CD14-positive monocyte (primary cell): ENCODE measurements at regions not wholly inside any gene's neighbourhood (a gene's known extent, or its start where the extent isn't known, plus 50 kb on each side); places are given as distances from the start of the nearest gene placed in this dataset.

Experiments used
- DNase-seq, 3 donors: peaks; one replicate each; pipeline ENCODE4 v3.0.0-alpha.2; 2011 to 2022
- H2AFZ ChIP-seq: 2 replicates; pipeline ENCODE4 v1.6.0; 2012; ENCODE audit warnings: mild to moderate bottlenecking, low read depth, low read length, inconsistent platforms; ENCODE audit not compliant: insufficient read depth, poor library complexity, severe bottlenecking
- H3K27ac ChIP-seq, 2 donors: 1 replicate in 1 of 2; 2 replicates in 1 of 2; pipeline ENCODE4 v1.5.1; 2012 to 2013; ENCODE audit warnings: low read length in 2 of 2, control low read depth in 1 of 2, inconsistent platforms in 1 of 2, low read depth in 1 of 2, mild to moderate bottlenecking in 1 of 2
- H3K27me3 ChIP-seq, 2 donors: one replicate each; pipeline versions ENCODE4 v1.6.0 to v1.6.1; 2011 to 2013; ENCODE audit warnings: low read length in 2 of 2; ENCODE audit not compliant: control insufficient read depth in 2 of 2, insufficient read depth in 2 of 2
- H3K36me3 ChIP-seq, 2 donors: replicated peaks in 1 of 2; 1 replicate in 1 of 2; 2 replicates in 1 of 2; pipeline versions ENCODE4 v1.5.1 to v1.6.1; 2012 to 2013; ENCODE audit warnings: low read length in 2 of 2, control low read depth in 1 of 2, inconsistent platforms in 1 of 2, mild to moderate bottlenecking in 1 of 2; ENCODE audit not compliant: insufficient read depth in 2 of 2, control insufficient read depth in 1 of 2
- H3K4me1 ChIP-seq, 2 donors: 1 replicate in 1 of 2; 2 replicates in 1 of 2; pipeline versions ENCODE4 v1.5.1 to v1.6.1; 2012 to 2013; ENCODE audit warnings: low read length in 2 of 2, control low read depth in 1 of 2, inconsistent platforms in 1 of 2, mild to moderate bottlenecking in 1 of 2, moderate library complexity in 1 of 2; ENCODE audit not compliant: insufficient read depth in 2 of 2, control insufficient read depth in 1 of 2
- H3K4me2 ChIP-seq: replicated peaks from 2 replicates; pipeline ENCODE3; 2012; ENCODE audit warnings: low read length, moderate library complexity, mild to moderate bottlenecking; ENCODE audit not compliant: poor library complexity, severe bottlenecking; ENCODE audit errors: extremely low read depth
- H3K4me3 ChIP-seq, 3 experiments: fragments of 200-600 bp in 1 of 3; sonication (generic) in 1 of 3; replicated peaks in 1 of 3; 1 replicate in 2 of 3; 2 replicates in 1 of 3; pipeline ENCODE4 v1.5.1; 2011 to 2013; ENCODE audit warnings: low read length in 3 of 3, mild to moderate bottlenecking in 3 of 3, control low read depth in 2 of 3, low read depth in 2 of 3, inconsistent platforms in 1 of 3, moderate library complexity in 1 of 3
- H3K79me2 ChIP-seq: 2 replicates; pipeline ENCODE4 v1.6.0; 2012; ENCODE audit warnings: mild to moderate bottlenecking, control low read depth, inconsistent platforms, low read length, moderate library complexity; ENCODE audit not compliant: insufficient read depth
- H3K9ac ChIP-seq: 2 replicates; pipeline ENCODE4 v1.6.0; 2017; ENCODE audit warnings: low read length, mild to moderate bottlenecking; ENCODE audit not compliant: insufficient read depth, poor library complexity, severe bottlenecking
- H3K9me3 ChIP-seq, 2 donors: replicated peaks in 1 of 2; 1 replicate in 1 of 2; 2 replicates in 1 of 2; pipeline versions ENCODE4 v1.5.1 to v1.6.1; 2012 to 2013; ENCODE audit warnings: low read length in 2 of 2, control low read depth in 1 of 2; ENCODE audit not compliant: control insufficient read depth in 1 of 2, insufficient read depth in 1 of 2
- H4K20me1 ChIP-seq: 2 replicates; pipeline ENCODE4 v1.6.0; 2012; ENCODE audit warnings: mild to moderate bottlenecking, low read length, control low read depth, moderate library complexity; ENCODE audit not compliant: insufficient read depth
- H3K27ac Mint-ChIP-seq, 7 donors: one replicate each; pipeline ENCODE4 v1.8.0; 2020; ENCODE audit warnings: mild to moderate bottlenecking in 7 of 7, mixed read lengths in 7 of 7, moderate library complexity in 6 of 7, inconsistent platforms in 2 of 7
- H3K27me3 Mint-ChIP-seq, 3 donors: one replicate each; pipeline ENCODE4 v1.8.0; 2021 to 2022; ENCODE audit warnings: low read depth in 3 of 3, mild to moderate bottlenecking in 3 of 3, mixed read lengths in 3 of 3, moderate library complexity in 3 of 3, inconsistent platforms in 1 of 3
- H3K36me3 Mint-ChIP-seq, 2 donors: one replicate each; pipeline ENCODE4 v1.8.0; 2020; ENCODE audit warnings: mixed read lengths in 2 of 2, inconsistent platforms in 1 of 2, mild to moderate bottlenecking in 1 of 2
- H3K4me1 Mint-ChIP-seq: one replicate; pipeline ENCODE4 v1.8.0; 2020; ENCODE audit warnings: mild to moderate bottlenecking, mixed read lengths
- H3K4me3 Mint-ChIP-seq, 2 donors: one replicate each; pipeline ENCODE4 v1.8.0; 2020; ENCODE audit warnings: mild to moderate bottlenecking in 2 of 2, mixed read lengths in 2 of 2, moderate library complexity in 1 of 2
- H3K9me3 Mint-ChIP-seq, 7 donors: one replicate each; pipeline ENCODE4 v1.8.0; 2020 to 2022; ENCODE audit warnings: mixed read lengths in 7 of 7, mild to moderate bottlenecking in 6 of 7, moderate library complexity in 6 of 7, inconsistent platforms in 2 of 7
- CTCF ChIP-seq: fragments of 200-600 bp; IDR thresholded peaks from one replicate; pipeline ENCODE4 v1.8.0; 2022; ENCODE audit warnings: antibody characterized with exemption, mild to moderate bottlenecking
- WGBS: methylation state at CpG from one replicate; pipeline ENCODE4 v1.1.5; 2013; ENCODE audit warnings: missing lambda C conversion rate; ENCODE audit not compliant: insufficient coverage; 5-methylcytosine and 5-hydroxymethylcytosine counted together
- intact Hi-C, 2 donors: fragments of 100-400 bp; cut with micrococcal nuclease; formaldehyde crosslinking; loops; one replicate each; pipeline versions ENCODE4 v1.15.0 to v1.15.1; 2023

GRCh38 chr4:174135530-174135929 is 147.9 kb downstream of the FBXO8 start:
- TF ChIP-seq CTCF = no peak
- H3K27ac ChIP-seq = no peak overlapping the region
- H3K4me2 ChIP-seq = no peak overlapping the region
- H3K4me1 ChIP-seq = no peaks in the 10 kb centered on the region
- H3K4me1 Mint-ChIP-seq = no peaks in the 10 kb centered on the region
- no peak overlapping the region for H3K27ac Mint-ChIP-seq
- no peak for DNase-seq
- no peaks in the 10 kb centered on the region for H3K27me3 ChIP-seq
- intact Hi-C loops = no loop called here
- H3K36me3 Mint-ChIP-seq = no peaks in the 10 kb centered on the region
- H3K9me3 ChIP-seq = no peaks in the 10 kb centered on the region
- no peak overlapping the region for H3K9ac ChIP-seq
- 100% methylated on average over 1 of the region's 1 CpG for WGBS
- H3K27me3 Mint-ChIP-seq = peaks cover 2 to 12% (median 5%) of the 10 kb centered on the region in 3 donors
- no peaks in the 10 kb centered on the region for H4K20me1 ChIP-seq
- no peak overlapping the region for H3K4me3 ChIP-seq
- H3K79me2 ChIP-seq = no peaks in the 10 kb centered on the region
- H3K9me3 Mint-ChIP-seq = peaks cover 0 to 3% (median 0%) of the 10 kb centered on the region in 7 donors
- no peaks in the 10 kb centered on the region for H3K36me3 ChIP-seq
- H3K4me3 Mint-ChIP-seq = no peak overlapping the region
- H2AFZ ChIP-seq = no peak overlapping the region

- no peaks in the 10 kb centered on the region for H3K27me3 ChIP-seq
- no peak for TF ChIP-seq CTCF
Observed at GRCh38 chr4:174134361-174134760, 149.1 kb downstream of the FBXO8 start.

More at GRCh38 chr4:174134361-174134760, 149.1 kb downstream of the FBXO8 start:
- Mint-ChIP-seq H3K9me3 (peaks cover 0 to 2% (median 0%) of the 10 kb centered on the region in 7 donors), H3K27me3 (peaks cover 3 to 14% (median 10%) of the 10 kb centered on the region in 3 donors), H3K4me3 (peak overlapping the region in 1 of 2 donors; percentile 6), H3K36me3 (no peaks in the 10 kb centered on the region), H3K4me1 (no peaks in the 10 kb centered on the region), H3K27ac (no peak overlapping the region)
- H3K4me2 ChIP-seq = no peak overlapping the region
- no peaks in the 10 kb centered on the region for H3K4me1 ChIP-seq
- intact Hi-C loops = no loop called here
- H3K9ac ChIP-seq = no peak overlapping the region
- no peak overlapping the region for H2AFZ ChIP-seq
- DNase-seq = no peak
- H3K9me3 ChIP-seq = no peaks in the 10 kb centered on the region
- no peaks in the 10 kb centered on the region for H3K79me2 ChIP-seq
- H3K4me3 ChIP-seq = no peak overlapping the region
- no peaks in the 10 kb centered on the region for H4K20me1 ChIP-seq
- no peaks in the 10 kb centered on the region for H3K36me3 ChIP-seq
- no CpG with 5 or more reads among the region's 2 CpGs for WGBS
- H3K27ac ChIP-seq = no peak overlapping the region
